Caco-2 (cell line): ENCODE measurements at regions not wholly inside any gene's neighbourhood (a gene's known extent, or its start where the extent isn't known, plus 50 kb on each side); places are given as distances from the start of the nearest gene placed in this dataset.

Experiments used
- BruUV-seq: library from RNA; stranded (reverse); fragments of 400-500 nt; replicated peaks from 2 replicates; lab custom pipeline; 2021; lab: Mats Ljungman, UMichigan
- CTCF ChIA-PET: fragments of 300-600 bp; sonication (Branson Sonifier 250); formaldehyde crosslinking; loops from one replicate; lab custom pipeline; 2022; ENCODE audit warnings: antibody characterized with exemption; lab: Charles Lee
- POLR2A ChIA-PET: fragments of 300-600 bp; sonication (Branson Sonifier 250); formaldehyde crosslinking; loops from one replicate; lab custom pipeline; 2022; ENCODE audit warnings: antibody characterized with exemption; lab: Charles Lee
- DNase-seq, 2 experiments: peaks; one replicate each; pipeline versions ENCODE4 v3.0.0 to v3.0.0-alpha.2; 2020 to 2022
- H3K27me3 ChIP-seq: replicated peaks from 2 replicates; pipeline ENCODE4 v1.6.0; 2011; ENCODE audit warnings: low read length; ENCODE audit not compliant: control insufficient read depth, insufficient read depth
- H3K36me3 ChIP-seq: 2 replicates; pipeline ENCODE4 v1.5.1; 2011; ENCODE audit warnings: low read length; ENCODE audit not compliant: control insufficient read depth, insufficient read depth
- H3K4me1 ChIP-seq: fragments of 250-450 bp; sonication (Bioruptor Pico); 2 replicates; pipeline ENCODE4 v1.5.1; 2020; ENCODE audit warnings: mild to moderate bottlenecking
- H3K4me3 ChIP-seq: 2 replicates; pipeline ENCODE4 v1.5.1; 2011; ENCODE audit warnings: low read depth, mild to moderate bottlenecking, control low read depth, low read length
- H3K9me3 ChIP-seq: fragments of 250-450 bp; sonication (Bioruptor Pico); 2 replicates; pipeline ENCODE4 v1.5.1; 2020; ENCODE audit warnings: mild to moderate bottlenecking, moderate library complexity
- H3K27ac Mint-ChIP-seq: one replicate; pipeline ENCODE4 v1.8.0; 2022; ENCODE audit warnings: mixed read lengths; ENCODE audit not compliant: unreplicated experiment
- H3K27me3 Mint-ChIP-seq: one replicate; pipeline ENCODE4 v1.8.0; 2022; ENCODE audit warnings: mixed read lengths; ENCODE audit not compliant: insufficient read depth, unreplicated experiment
- H3K36me3 Mint-ChIP-seq: one replicate; pipeline ENCODE4 v1.8.0; 2022; ENCODE audit warnings: mild to moderate bottlenecking, mixed read lengths; ENCODE audit not compliant: insufficient read depth, unreplicated experiment
- H3K4me1 Mint-ChIP-seq: one replicate; pipeline ENCODE4 v1.8.0; 2022; ENCODE audit warnings: low read depth, mixed read lengths; ENCODE audit not compliant: unreplicated experiment
- H3K4me3 Mint-ChIP-seq: one replicate; pipeline ENCODE4 v1.8.0; 2022; ENCODE audit warnings: mild to moderate bottlenecking, moderate library complexity, mixed read lengths; ENCODE audit not compliant: unreplicated experiment
- H3K9me3 Mint-ChIP-seq: one replicate; pipeline ENCODE4 v1.8.0; 2022; ENCODE audit warnings: mixed read lengths; ENCODE audit not compliant: unreplicated experiment
- intact Hi-C: fragments of 100-400 bp; cut with micrococcal nuclease; formaldehyde crosslinking; loops from one replicate; pipeline ENCODE4 v1.10.0; 2022; ENCODE audit not compliant: unreplicated experiment
- TF ChIP-seq, protein P1 (sequence below), 2 experiments: fragments of 200-600 bp in 1 of 2; IDR thresholded peaks; 1 replicate in 1 of 2; 2 replicates in 1 of 2; pipeline versions ENCODE4 v1.5.1 to v1.8.0; 2011 to 2022; ENCODE audit warnings: antibody characterized with exemption in 1 of 2, control low read depth in 1 of 2, inconsistent platforms in 1 of 2, low read depth in 1 of 2, low read length in 1 of 2, mild to moderate bottlenecking in 1 of 2, moderate library complexity in 1 of 2; ENCODE audit not compliant: insufficient read depth in 1 of 2, severe bottlenecking in 1 of 2, unreplicated experiment in 1 of 2

DNA sequence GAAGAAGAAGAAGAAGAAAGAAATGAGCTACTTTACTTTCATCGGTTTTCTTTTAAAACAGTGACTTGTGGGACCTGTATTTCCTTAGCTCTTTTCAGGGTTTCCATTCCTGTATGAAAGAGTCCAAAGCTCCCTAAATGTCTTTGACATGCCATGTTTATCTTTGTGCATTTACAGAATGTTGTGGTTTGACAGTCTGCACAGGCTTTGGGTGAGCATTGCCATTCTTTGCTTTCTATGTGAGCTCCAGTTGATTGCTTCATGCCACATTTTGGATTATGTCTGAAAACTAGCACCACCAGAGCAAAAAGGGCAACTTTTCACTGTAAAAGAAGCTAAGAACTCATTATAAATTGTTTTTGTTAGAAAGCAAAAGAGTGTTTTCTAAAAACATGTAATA lies 733.4 kb downstream of the TLE4 start:
- H3K4me1 Mint-ChIP-seq = no peaks in the 10 kb centered on the region
- Histone ChIP-seq H3K36me3 (no peaks in the 10 kb centered on the region), H3K4me3 (no peak overlapping the region), H3K9me3 (no peaks in the 10 kb centered on the region), H3K4me1 (no peaks in the 10 kb centered on the region), H3K27me3 (no peaks in the 10 kb centered on the region)
- H3K27me3 Mint-ChIP-seq = no peaks in the 10 kb centered on the region
- H3K36me3 Mint-ChIP-seq = no peaks in the 10 kb centered on the region
- no peak overlapping the region for H3K27ac Mint-ChIP-seq
- POLR2A ChIA-PET = no interaction called here
- BruUV-seq = no TSS peak
- no peaks in the 10 kb centered on the region for H3K9me3 Mint-ChIP-seq
- CTCF ChIA-PET = no interaction called here
- no peak overlapping the region for H3K4me3 Mint-ChIP-seq
- DNase-seq = no peak
- TF ChIP-seq, protein P1, sequence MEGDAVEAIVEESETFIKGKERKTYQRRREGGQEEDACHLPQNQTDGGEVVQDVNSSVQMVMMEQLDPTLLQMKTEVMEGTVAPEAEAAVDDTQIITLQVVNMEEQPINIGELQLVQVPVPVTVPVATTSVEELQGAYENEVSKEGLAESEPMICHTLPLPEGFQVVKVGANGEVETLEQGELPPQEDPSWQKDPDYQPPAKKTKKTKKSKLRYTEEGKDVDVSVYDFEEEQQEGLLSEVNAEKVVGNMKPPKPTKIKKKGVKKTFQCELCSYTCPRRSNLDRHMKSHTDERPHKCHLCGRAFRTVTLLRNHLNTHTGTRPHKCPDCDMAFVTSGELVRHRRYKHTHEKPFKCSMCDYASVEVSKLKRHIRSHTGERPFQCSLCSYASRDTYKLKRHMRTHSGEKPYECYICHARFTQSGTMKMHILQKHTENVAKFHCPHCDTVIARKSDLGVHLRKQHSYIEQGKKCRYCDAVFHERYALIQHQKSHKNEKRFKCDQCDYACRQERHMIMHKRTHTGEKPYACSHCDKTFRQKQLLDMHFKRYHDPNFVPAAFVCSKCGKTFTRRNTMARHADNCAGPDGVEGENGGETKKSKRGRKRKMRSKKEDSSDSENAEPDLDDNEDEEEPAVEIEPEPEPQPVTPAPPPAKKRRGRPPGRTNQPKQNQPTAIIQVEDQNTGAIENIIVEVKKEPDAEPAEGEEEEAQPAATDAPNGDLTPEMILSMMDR (IDR thresholded peaks at IDR 0.05; ENCODE audit: insufficient read depth in 1 of 2, low read depth in 1 of 2, low read length in 1 of 2, severe bottlenecking in 1 of 2, unreplicated experiment in 1 of 2) = no peak
- intact Hi-C loops = no loop called here

DNA sequence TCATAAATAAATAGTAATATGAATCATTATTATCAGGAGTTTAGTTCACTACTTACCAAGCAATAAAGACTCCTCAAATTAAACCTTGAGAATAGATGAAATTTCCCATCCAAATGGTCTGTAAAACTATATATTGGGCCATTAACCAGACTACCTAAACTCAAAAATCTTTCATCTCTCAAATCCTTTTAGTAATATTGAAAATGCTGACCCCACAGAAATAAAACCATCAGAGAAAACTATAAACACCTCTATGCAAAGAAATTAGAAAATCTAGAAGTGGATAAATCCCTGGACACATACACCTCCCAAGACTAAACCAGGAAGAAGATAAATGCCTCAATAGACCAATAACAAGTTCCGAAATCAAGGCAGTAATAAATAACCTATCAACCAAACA lies 723.2 kb downstream of the TLE4 start:
- Histone ChIP-seq H3K36me3 (no peaks in the 10 kb centered on the region), H3K4me1 (no peaks in the 10 kb centered on the region), H3K9me3 (no peaks in the 10 kb centered on the region), H3K27me3 (no peaks in the 10 kb centered on the region), H3K4me3 (no peak overlapping the region)
- no peaks in the 10 kb centered on the region for H3K36me3 Mint-ChIP-seq
- no peak overlapping the region for H3K27ac Mint-ChIP-seq
- H3K4me3 Mint-ChIP-seq = no peak overlapping the region
- intact Hi-C loops = no loop called here
- no peaks in the 10 kb centered on the region for H3K4me1 Mint-ChIP-seq
- H3K9me3 Mint-ChIP-seq = no peaks in the 10 kb centered on the region
- DNase-seq = no peak
- ChIA-PET CTCF (no interaction called here), POLR2A (no interaction called here)
- BruUV-seq = no TSS peak
- TF ChIP-seq, protein P1 (IDR thresholded peaks at IDR 0.05; ENCODE audit: insufficient read depth in 1 of 2, low read depth in 1 of 2, low read length in 1 of 2, severe bottlenecking in 1 of 2, unreplicated experiment in 1 of 2) = no peak
- no peaks in the 10 kb centered on the region for H3K27me3 Mint-ChIP-seq

DNA sequence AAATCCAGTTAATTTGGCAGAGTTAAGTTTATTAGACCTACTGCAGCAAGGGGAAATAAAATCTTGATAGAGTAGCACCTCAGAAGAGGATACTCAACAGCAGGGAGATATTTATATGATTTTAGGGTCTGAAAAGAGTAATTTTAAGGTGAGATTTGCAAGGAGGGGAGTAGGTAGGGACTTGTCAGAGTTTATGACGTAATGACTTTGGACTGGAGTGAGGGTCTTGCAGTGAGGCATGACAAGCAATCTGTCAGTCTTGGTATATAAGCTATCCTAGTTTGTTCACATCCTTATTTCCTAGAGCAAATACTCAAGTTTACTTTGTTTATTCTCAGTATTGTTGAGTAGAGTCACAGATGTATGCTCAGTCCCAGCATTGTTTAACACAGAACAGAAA lies 722.6 kb downstream of the TLE4 start:
- CTCF ChIA-PET = no interaction called here
- Mint-ChIP-seq H3K36me3 (no peaks in the 10 kb centered on the region), H3K27me3 (peaks cover 1% of the 10 kb centered on the region), H3K4me1 (no peaks in the 10 kb centered on the region), H3K27ac (no peak overlapping the region), H3K9me3 (no peaks in the 10 kb centered on the region), H3K4me3 (no peak overlapping the region)
- DNase-seq = no peak
- no peak overlapping the region for H3K4me3 ChIP-seq
- no peaks in the 10 kb centered on the region for H3K4me1 ChIP-seq
- no TSS peak for BruUV-seq
- no peaks in the 10 kb centered on the region for H3K27me3 ChIP-seq
- TF ChIP-seq, protein P1 (IDR thresholded peaks at IDR 0.05; ENCODE audit: insufficient read depth in 1 of 2, low read depth in 1 of 2, low read length in 1 of 2, severe bottlenecking in 1 of 2, unreplicated experiment in 1 of 2) = no peak
- no peaks in the 10 kb centered on the region for H3K36me3 ChIP-seq
- H3K9me3 ChIP-seq = no peaks in the 10 kb centered on the region
- intact Hi-C loops = no loop called here
- POLR2A ChIA-PET = no interaction called here
